Subcutaneous abdominal adipose tissue (tissue), 5 donors: ENCODE measurements at regions not wholly inside any gene's neighbourhood (a gene's known extent, or its start where the extent isn't known, plus 50 kb on each side); places are given as distances from the start of the nearest gene placed in this dataset.
"Not testable (repeated sequence)": the region's sequence is repeated elsewhere in the genome, so short reads cannot be mapped to it uniquely, and the experiment has no call there.

Experiments
- H3K27ac ChIP-seq: one replicate; pipeline ENCODE4 v1.7.0; 2013; ENCODE audit warnings: low read depth, mild to moderate bottlenecking, inconsistent platforms, low read length, moderate library complexity
- H3K27me3 ChIP-seq, 5 donors: one replicate each; pipeline ENCODE4 v1.7.0; 2013; ENCODE audit warnings: low read length in 5 of 5, inconsistent platforms in 1 of 5; ENCODE audit not compliant: control insufficient read depth in 5 of 5, insufficient read depth in 4 of 5
- H3K36me3 ChIP-seq, 5 donors: one replicate each; pipeline ENCODE4 v1.7.0; 2013; ENCODE audit warnings: low read length in 5 of 5; ENCODE audit not compliant: control insufficient read depth in 5 of 5, insufficient read depth in 5 of 5
- H3K4me1 ChIP-seq, 5 donors: one replicate each; pipeline ENCODE4 v1.7.0; 2013; ENCODE audit warnings: low read length in 5 of 5, mild to moderate bottlenecking in 3 of 5, moderate library complexity in 1 of 5; ENCODE audit not compliant: control insufficient read depth in 5 of 5, insufficient read depth in 5 of 5
- H3K4me3 ChIP-seq, 5 donors: one replicate each; pipeline ENCODE4 v1.7.0; 2013; ENCODE audit warnings: low read length in 5 of 5, low read depth in 1 of 5
- H3K9ac ChIP-seq, 5 donors: one replicate each; pipeline ENCODE4 v1.7.0; 2013; ENCODE audit warnings: low read length in 5 of 5, mild to moderate bottlenecking in 4 of 5, moderate library complexity in 3 of 5
- H3K9me3 ChIP-seq, 5 donors: one replicate each; pipeline ENCODE4 v1.7.0; 2013; ENCODE audit warnings: low read length in 5 of 5; ENCODE audit not compliant: control insufficient read depth in 5 of 5
- donor health status: healthy.
- donor health status: healthy.
- donor health status: healthy.
- donor health status: healthy.
- donor health status: healthy.

- no peaks in the 10 kb centered on the region for H3K4me1 ChIP-seq
- H3K4me3 ChIP-seq: no peak overlapping the region
- no peaks in the 10 kb centered on the region for H3K9me3 ChIP-seq
- H3K9ac ChIP-seq: no peak overlapping the region
- no peaks in the 10 kb centered on the region for H3K36me3 ChIP-seq
- no peaks in the 10 kb centered on the region for H3K27me3 ChIP-seq
- H3K27ac ChIP-seq: no peak overlapping the region
Observed at GRCh38 chr17:54277868-54278267, 455.1 kb downstream of the KIF2B start.

- Histone ChIP-seq H3K4me1 (no peaks in the 10 kb centered on the region), H3K9me3 (no peaks in the 10 kb centered on the region), H3K27me3 (no peaks in the 10 kb centered on the region), H3K4me3 (no peak overlapping the region), H3K36me3 (no peaks in the 10 kb centered on the region), H3K27ac (no peak overlapping the region), H3K9ac (no peak overlapping the region)
Observed at GRCh38 chr17:54280741-54281140, 458.0 kb downstream of the KIF2B start.

GRCh38 chr17:54282886-54283285 lies 460.2 kb downstream of the KIF2B start:
- H3K27me3 ChIP-seq: no peaks in the 10 kb centered on the region
- H3K9ac ChIP-seq: no peak overlapping the region
- H3K27ac ChIP-seq: no peak overlapping the region
- no peak overlapping the region for H3K4me3 ChIP-seq
- no peaks in the 10 kb centered on the region for H3K36me3 ChIP-seq
- H3K9me3 ChIP-seq: peaks cover 0 to 5% (median 0%) of the 10 kb centered on the region in 5 donors
- no peaks in the 10 kb centered on the region for H3K4me1 ChIP-seq

GRCh38 chr17:54307351-54307750 lies 484.6 kb downstream of the KIF2B start:
- no peaks in the 10 kb centered on the region for H3K4me1 ChIP-seq
- H3K9me3 ChIP-seq: no peaks in the 10 kb centered on the region
- H3K4me3 ChIP-seq: no peak overlapping the region
- H3K36me3 ChIP-seq: no peaks in the 10 kb centered on the region
- H3K27ac ChIP-seq: no peak overlapping the region
- H3K27me3 ChIP-seq: no peaks in the 10 kb centered on the region
- H3K9ac ChIP-seq: no peak overlapping the region

GRCh38 chr17:54324813-54325212 lies 502.1 kb downstream of the KIF2B start:
- Histone ChIP-seq H3K27me3 (no peaks in the 10 kb centered on the region), H3K4me3 (no peak overlapping the region), H3K9me3 (peaks cover 0 to 7% (median 3%) of the 10 kb centered on the region in 5 donors), H3K27ac (no peak overlapping the region), H3K9ac (no peak overlapping the region), H3K36me3 (no peaks in the 10 kb centered on the region), H3K4me1 (no peaks in the 10 kb centered on the region)

GRCh38 chr17:54339731-54340130 lies 517.0 kb downstream of the KIF2B start:
- Histone ChIP-seq H3K9me3 (peaks cover 0 to under 1% (median 0%) of the 10 kb centered on the region in 5 donors), H3K36me3 (no peaks in the 10 kb centered on the region), H3K27me3 (peaks cover 0 to 3% (median 0%) of the 10 kb centered on the region in 5 donors), H3K27ac (no peak overlapping the region), H3K4me3 (no peak overlapping the region), H3K9ac (no peak overlapping the region), H3K4me1 (no peaks in the 10 kb centered on the region)

- peaks cover 0 to 3% (median 0%) of the 10 kb centered on the region in 5 donors for H3K9me3 ChIP-seq
- no peaks in the 10 kb centered on the region for H3K4me1 ChIP-seq
- H3K27ac ChIP-seq: no peak overlapping the region
- H3K4me3 ChIP-seq: no peak overlapping the region
- no peak overlapping the region for H3K9ac ChIP-seq
- no peaks in the 10 kb centered on the region for H3K36me3 ChIP-seq
- H3K27me3 ChIP-seq: no peaks in the 10 kb centered on the region
Observed at GRCh38 chr17:54347495-54347894, 524.8 kb downstream of the KIF2B start.

- Histone ChIP-seq H3K27ac (no peak overlapping the region), H3K9me3 (peaks cover 0 to 3% (median 0%) of the 10 kb centered on the region in 5 donors), H3K4me1 (no peaks in the 10 kb centered on the region), H3K4me3 (no peak overlapping the region), H3K36me3 (no peaks in the 10 kb centered on the region), H3K9ac (no peak overlapping the region), H3K27me3 (no peaks in the 10 kb centered on the region)
Observed at GRCh38 chr17:54348234-54348633, 525.5 kb downstream of the KIF2B start.

GRCh38 chr17:54353789-54354525 lies 531.2 kb downstream of the KIF2B start:
- Histone ChIP-seq H3K27ac (no peak overlapping the region), H3K27me3 (no peaks in the 10 kb centered on the region), H3K36me3 (no peaks in the 10 kb centered on the region), H3K4me3 (no peak overlapping the region), H3K9me3 (peaks cover 0 to 2% (median 0%) of the 10 kb centered on the region in 5 donors), H3K9ac (no peak overlapping the region), H3K4me1 (no peaks in the 10 kb centered on the region)

GRCh38 chr17:54361073-54361472 lies 538.3 kb downstream of the KIF2B start:
- not testable (repeated sequence) for H3K27me3 ChIP-seq, H3K9ac ChIP-seq, H3K9me3 ChIP-seq, H3K27ac ChIP-seq, H3K4me3 ChIP-seq, H3K36me3 ChIP-seq, H3K4me1 ChIP-seq
